Thoracic aorta (tissue), 2 donors: ENCODE measurements at regions not wholly inside any gene's neighbourhood (a gene's known extent, or its start where the extent isn't known, plus 50 kb on each side); places are given as distances from the start of the nearest gene placed in this dataset.

Source experiments
- ATAC-seq: fragments of 150-250 bp; one replicate; pipeline ENCODE4 v1.8.0; 2017; ENCODE audit warnings: low read depth; ENCODE audit not compliant: insufficient number of reproducible peaks, low FRiP score
- DNase-seq: peaks from one replicate; pipeline ENCODE4 v3.0.0-alpha.2; 2020; ENCODE audit warnings: low spot score
- H3K27ac ChIP-seq, 2 donors: fragments of 200-600 bp; sonication (generic); 1 replicate in 1 of 2; 2 replicates in 1 of 2; pipeline ENCODE4 v1.5.1; 2016; ENCODE audit warnings: mild to moderate bottlenecking in 2 of 2, moderate library complexity in 2 of 2
- H3K27me3 ChIP-seq: fragments of 200-600 bp; sonication (generic); replicated peaks from 2 replicates; pipeline ENCODE4 v1.6.0; 2016; ENCODE audit warnings: mild to moderate bottlenecking; ENCODE audit not compliant: insufficient read depth
- H3K36me3 ChIP-seq: fragments of 200-600 bp; sonication (generic); one replicate; pipeline ENCODE4 v1.5.1; 2016
- H3K4me1 ChIP-seq, 2 donors: fragments of 200-600 bp; sonication (generic); 1 replicate in 1 of 2; 2 replicates in 1 of 2; pipeline versions ENCODE4 v1.5.1 to v1.6.0; 2016; ENCODE audit warnings: low read depth in 2 of 2, mild to moderate bottlenecking in 1 of 2; ENCODE audit not compliant: control insufficient read depth in 1 of 2
- H3K4me3 ChIP-seq: fragments of 200-600 bp; sonication (generic); 2 replicates; pipeline ENCODE4 v1.5.1; 2016; ENCODE audit warnings: mild to moderate bottlenecking
- H3K9me3 ChIP-seq: fragments of 200-600 bp; sonication (generic); 2 replicates; pipeline ENCODE4 v1.5.1; 2016
- CTCF ChIP-seq: fragments of 200-600 bp; sonication (generic); IDR thresholded peaks from one replicate; pipeline ENCODE4 v1.5.1; 2019; ENCODE audit warnings: antibody characterized with exemption

GRCh38 chr12:19639781-19640415, 200.6 kb downstream of the AEBP2 start:
- Histone ChIP-seq H3K4me3 (no peak overlapping the region), H3K4me1 (peaks cover 0 to 21% of the 10 kb centered on the region in 2 donors), H3K36me3 (no peaks in the 10 kb centered on the region), H3K27ac (no peak overlapping the region), H3K9me3 (no peaks in the 10 kb centered on the region), H3K27me3 (no peaks in the 10 kb centered on the region)
- DNase-seq, result no peak
- ATAC-seq, result no peak
- TF ChIP-seq CTCF, result no peak

- ATAC-seq (no peak), DNase-seq (no peak)
- no peaks in the 10 kb centered on the region for H3K9me3 ChIP-seq
- H3K4me1 ChIP-seq, result peaks cover 0 to 21% of the 10 kb centered on the region in 2 donors
- no peak overlapping the region for H3K4me3 ChIP-seq
- H3K27me3 ChIP-seq, result no peaks in the 10 kb centered on the region
- no peaks in the 10 kb centered on the region for H3K36me3 ChIP-seq
- TF ChIP-seq CTCF, result no peak
- H3K27ac ChIP-seq, result no peak overlapping the region
These were observed 202.2 kb downstream of the AEBP2 start for GRCh38 chr12:19641235-19642080.

GRCh38 chr12:19642345-19642744, 203.1 kb downstream of the AEBP2 start:
- H3K27me3 ChIP-seq, result no peaks in the 10 kb centered on the region

GRCh38 chr12:19643635-19644034, 204.3 kb downstream of the AEBP2 start:
- Histone ChIP-seq H3K27me3 (no peaks in the 10 kb centered on the region), H3K4me1 (peaks cover 0 to 21% of the 10 kb centered on the region in 2 donors), H3K27ac (no peak overlapping the region), H3K4me3 (no peak overlapping the region), H3K36me3 (no peaks in the 10 kb centered on the region), H3K9me3 (no peaks in the 10 kb centered on the region)
- DNase-seq (no peak), ATAC-seq (no peak)
- peak; percentile 55 for TF ChIP-seq CTCF

More at GRCh38 chr12:19642345-19642744, 203.1 kb downstream of the AEBP2 start:
- Histone ChIP-seq H3K36me3 (no peaks in the 10 kb centered on the region), H3K27ac (no peak overlapping the region), H3K9me3 (no peaks in the 10 kb centered on the region), H3K4me3 (no peak overlapping the region), H3K4me1 (peaks cover 0 to 21% of the 10 kb centered on the region in 2 donors)
- DNase-seq (no peak), ATAC-seq (no peak)
- no peak for TF ChIP-seq CTCF

GRCh38 chr12:19644571-19644970, 205.3 kb downstream of the AEBP2 start:
- Histone ChIP-seq H3K36me3 (no peaks in the 10 kb centered on the region), H3K4me3 (no peak overlapping the region)

More at GRCh38 chr12:19644571-19644970, 205.3 kb downstream of the AEBP2 start:
- Histone ChIP-seq H3K27me3 (no peaks in the 10 kb centered on the region), H3K27ac (no peak overlapping the region), H3K9me3 (no peaks in the 10 kb centered on the region), H3K4me1 (peaks cover 0 to 21% of the 10 kb centered on the region in 2 donors)
- no peak for TF ChIP-seq CTCF
- DNase-seq (no peak), ATAC-seq (no peak)
